Activated T-cell treated with anti-CD3 and anti-CD28 coated beads, Interleukin-2, amount 50 U/mL, for 24 hours (primary cell): ENCODE measurements at regions not wholly inside any gene's neighbourhood (a gene's known extent, or its start where the extent isn't known, plus 50 kb on each side); places are given as distances from the start of the nearest gene placed in this dataset.
"Not testable (repeated sequence)": the region's sequence is repeated elsewhere in the genome, so short reads cannot be mapped to it uniquely, and the experiment has no call there.

ENCODE experiments used
- DNase-seq: peaks from one replicate; pipeline ENCODE4 v3.0.0-alpha.2; 2020
- H3K27ac Mint-ChIP-seq: 2 replicates; pipeline ENCODE4 v1.8.0; 2020; ENCODE audit warnings: mild to moderate bottlenecking, mixed read lengths
- H3K27me3 Mint-ChIP-seq: 2 replicates; pipeline ENCODE4 v1.8.0; 2020; ENCODE audit warnings: mixed read lengths
- H3K36me3 Mint-ChIP-seq: 2 replicates; pipeline ENCODE4 v1.8.0; 2020; ENCODE audit warnings: low read depth, mixed read lengths
- H3K4me1 Mint-ChIP-seq: 2 replicates; pipeline ENCODE4 v1.8.0; 2020; ENCODE audit warnings: low read depth, mixed read lengths
- H3K4me3 Mint-ChIP-seq: 2 replicates; pipeline ENCODE4 v1.8.0; 2020; ENCODE audit warnings: mild to moderate bottlenecking, moderate library complexity, mixed read lengths
- H3K9me3 Mint-ChIP-seq: 2 replicates; pipeline ENCODE4 v1.8.0; 2020; ENCODE audit warnings: mixed read lengths

DNA sequence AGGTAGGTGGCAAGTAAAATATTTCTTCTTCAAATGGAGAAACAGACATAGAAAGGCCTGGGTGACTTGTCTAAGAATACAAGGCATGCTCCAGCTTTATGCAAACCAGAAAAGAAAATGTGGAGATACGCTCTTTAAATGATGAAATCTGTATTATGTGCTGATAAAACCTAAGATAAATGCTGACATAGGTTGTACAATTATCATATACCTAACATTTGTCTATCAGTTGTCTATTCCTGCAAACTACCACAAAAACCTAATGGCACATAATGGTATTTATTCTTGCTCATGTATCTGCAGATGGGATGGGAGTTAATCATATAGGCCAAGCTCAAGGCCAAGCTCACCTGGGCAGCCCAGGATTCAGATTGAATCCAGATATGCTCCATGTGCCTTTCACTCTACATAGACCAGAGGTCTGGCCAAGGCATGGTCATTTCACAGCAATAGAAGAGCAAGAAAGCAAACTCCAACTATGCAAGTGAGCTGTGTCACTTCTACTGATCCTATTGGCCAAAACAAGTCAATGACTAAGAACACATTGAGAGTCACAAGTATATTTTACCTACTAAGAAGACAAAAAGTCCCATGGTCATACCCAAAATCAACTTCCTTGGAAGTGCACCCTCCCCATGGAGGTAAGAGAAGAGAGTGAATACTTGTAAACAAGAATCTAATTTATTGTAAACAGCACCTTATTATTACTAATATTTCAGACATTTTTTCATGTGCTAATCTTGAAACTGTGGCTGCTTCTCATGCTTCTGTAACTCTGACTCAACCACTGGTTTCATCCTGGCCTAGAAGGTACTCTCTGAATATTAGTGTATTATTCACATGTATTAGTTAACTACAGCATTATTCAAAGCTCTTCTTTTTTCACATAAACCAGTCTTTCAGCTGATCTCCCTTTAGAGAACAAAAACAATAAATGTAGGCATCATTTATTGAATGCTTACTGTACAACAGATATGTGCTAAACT, 270.7 kb upstream of the SOX9 start:
- Mint-ChIP-seq H3K4me3 (no peak overlapping the region), H3K27ac (no peak overlapping the region), H3K4me1 (no peaks in the 10 kb centered on the region), H3K36me3 (no peaks in the 10 kb centered on the region), H3K27me3 (no peaks in the 10 kb centered on the region), H3K9me3 (peaks cover 7% of the 10 kb centered on the region)
- DNase-seq = no peak

DNA sequence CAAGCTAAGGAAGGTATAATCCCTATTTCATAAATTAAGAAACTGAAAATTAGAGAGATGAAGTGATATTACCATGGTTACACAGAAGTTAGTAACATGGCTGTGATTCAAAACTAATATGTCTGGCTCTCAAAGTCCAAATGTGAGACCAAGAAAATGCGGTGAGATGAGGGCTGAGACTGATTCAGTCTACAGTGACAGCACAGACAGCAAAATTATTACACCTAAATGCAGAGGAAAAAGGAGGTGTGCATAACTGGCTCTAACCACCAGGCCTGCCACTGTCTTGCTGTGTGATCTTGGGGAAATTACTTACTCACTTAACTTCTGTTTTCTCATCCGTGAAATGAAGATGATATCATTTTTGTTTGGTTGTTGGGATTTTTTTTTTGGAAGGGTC, 270.0 kb upstream of the SOX9 start:
- Mint-ChIP-seq H3K4me3 (no peak overlapping the region), H3K27ac (no peak overlapping the region), H3K27me3 (no peaks in the 10 kb centered on the region), H3K36me3 (no peaks in the 10 kb centered on the region), H3K4me1 (no peaks in the 10 kb centered on the region), H3K9me3 (peaks cover 7% of the 10 kb centered on the region)
- no peak for DNase-seq

DNA sequence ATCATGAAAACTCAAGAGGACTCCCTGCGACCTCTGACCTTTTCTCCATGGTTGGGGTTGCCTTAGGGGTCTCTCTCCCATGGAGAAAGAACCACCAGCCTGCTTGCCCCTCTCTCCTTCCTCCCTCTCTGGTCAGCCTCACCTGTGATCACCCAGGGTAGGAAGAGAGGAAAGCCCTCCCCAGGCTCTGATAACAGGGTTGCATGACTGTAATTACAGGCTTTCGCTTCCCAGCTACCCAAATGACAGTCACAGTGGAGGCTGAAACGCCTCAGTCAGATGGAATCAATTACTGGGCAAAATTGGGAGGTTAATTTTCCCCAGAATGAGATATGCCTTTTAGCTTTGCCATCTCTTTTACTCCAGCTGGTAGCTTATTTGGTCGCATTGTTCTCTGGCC, 265.8 kb upstream of the SOX9 start:
- Mint-ChIP-seq H3K4me3 (no peak overlapping the region), H3K27ac (no peak overlapping the region), H3K36me3 (no peaks in the 10 kb centered on the region), H3K9me3 (peaks cover 4% of the 10 kb centered on the region), H3K27me3 (no peaks in the 10 kb centered on the region), H3K4me1 (no peaks in the 10 kb centered on the region)
- DNase-seq = no peak

DNA sequence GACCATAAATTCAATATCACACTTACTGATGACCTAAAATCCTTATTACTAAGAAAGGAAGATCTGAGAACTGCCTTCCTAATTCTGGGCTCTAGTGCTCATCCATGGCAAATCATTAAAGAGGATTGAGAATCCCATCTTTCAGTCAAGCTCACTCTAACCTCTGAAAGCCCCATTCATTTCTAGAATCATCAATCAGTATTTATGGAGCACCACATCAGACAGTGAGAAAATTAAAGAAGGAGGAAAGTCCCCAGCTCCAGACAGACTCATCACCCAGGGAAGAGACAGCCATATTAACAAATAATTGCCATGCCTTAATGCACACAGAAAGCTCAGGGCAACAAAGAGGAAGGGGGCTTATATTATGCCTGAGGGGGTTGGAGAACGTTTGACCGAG, 256.1 kb upstream of the SOX9 start:
- Mint-ChIP-seq H3K27me3 (no peaks in the 10 kb centered on the region), H3K9me3 (peaks cover 6% of the 10 kb centered on the region), H3K4me3 (no peak overlapping the region), H3K36me3 (no peaks in the 10 kb centered on the region), H3K27ac (no peak overlapping the region), H3K4me1 (no peaks in the 10 kb centered on the region)
- DNase-seq = no peak

DNA sequence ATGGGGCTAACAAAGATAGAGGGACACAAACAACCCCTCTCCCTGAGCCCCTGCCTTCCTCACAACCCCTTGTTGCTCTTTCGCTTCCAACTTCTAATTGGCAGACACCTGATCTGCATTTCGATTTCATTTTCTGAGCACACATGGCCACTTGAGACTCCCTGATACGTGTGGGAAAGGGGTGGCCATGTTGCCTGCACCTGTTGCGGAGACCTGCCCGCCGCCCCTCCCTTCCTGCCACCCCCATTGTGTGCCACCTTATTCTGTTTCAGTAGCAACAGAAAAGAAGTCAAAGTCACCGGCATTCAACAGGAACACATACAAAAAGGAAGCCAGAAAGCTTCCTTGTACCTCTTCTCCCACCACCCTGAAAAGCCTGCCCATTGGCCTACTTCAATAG, 254.7 kb upstream of the SOX9 start:
- no peak overlapping the region for H3K4me3 Mint-ChIP-seq
- no peaks in the 10 kb centered on the region for H3K36me3 Mint-ChIP-seq
- no peak overlapping the region for H3K27ac Mint-ChIP-seq
- DNase-seq = no peak
- no peaks in the 10 kb centered on the region for H3K4me1 Mint-ChIP-seq
- peaks cover 6% of the 10 kb centered on the region for H3K9me3 Mint-ChIP-seq
- no peaks in the 10 kb centered on the region for H3K27me3 Mint-ChIP-seq

DNA sequence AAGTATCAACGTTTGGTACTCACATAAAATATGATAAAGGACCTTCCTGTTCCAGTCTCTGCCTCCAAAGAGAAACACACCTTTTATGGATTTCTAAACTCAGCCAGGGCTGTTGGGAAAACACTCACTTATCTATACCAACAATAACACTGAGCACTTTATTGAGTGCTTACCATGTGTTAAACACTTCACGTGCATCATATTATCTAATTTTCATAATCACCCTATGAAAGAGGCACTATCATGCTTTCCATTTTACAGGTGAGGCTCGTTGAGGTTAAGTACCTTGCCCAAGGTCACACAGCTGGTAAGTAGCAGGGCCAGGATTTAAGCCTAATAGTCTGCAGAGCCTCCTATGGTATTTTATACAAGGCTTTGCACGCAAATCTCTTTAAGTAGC, 251.5 kb upstream of the SOX9 start:
- no peaks in the 10 kb centered on the region for H3K36me3 Mint-ChIP-seq
- H3K4me3 Mint-ChIP-seq = no peak overlapping the region
- DNase-seq = no peak
- H3K9me3 Mint-ChIP-seq = peaks cover 6% of the 10 kb centered on the region
- no peak overlapping the region for H3K27ac Mint-ChIP-seq
- H3K27me3 Mint-ChIP-seq = no peaks in the 10 kb centered on the region
- no peaks in the 10 kb centered on the region for H3K4me1 Mint-ChIP-seq

DNA sequence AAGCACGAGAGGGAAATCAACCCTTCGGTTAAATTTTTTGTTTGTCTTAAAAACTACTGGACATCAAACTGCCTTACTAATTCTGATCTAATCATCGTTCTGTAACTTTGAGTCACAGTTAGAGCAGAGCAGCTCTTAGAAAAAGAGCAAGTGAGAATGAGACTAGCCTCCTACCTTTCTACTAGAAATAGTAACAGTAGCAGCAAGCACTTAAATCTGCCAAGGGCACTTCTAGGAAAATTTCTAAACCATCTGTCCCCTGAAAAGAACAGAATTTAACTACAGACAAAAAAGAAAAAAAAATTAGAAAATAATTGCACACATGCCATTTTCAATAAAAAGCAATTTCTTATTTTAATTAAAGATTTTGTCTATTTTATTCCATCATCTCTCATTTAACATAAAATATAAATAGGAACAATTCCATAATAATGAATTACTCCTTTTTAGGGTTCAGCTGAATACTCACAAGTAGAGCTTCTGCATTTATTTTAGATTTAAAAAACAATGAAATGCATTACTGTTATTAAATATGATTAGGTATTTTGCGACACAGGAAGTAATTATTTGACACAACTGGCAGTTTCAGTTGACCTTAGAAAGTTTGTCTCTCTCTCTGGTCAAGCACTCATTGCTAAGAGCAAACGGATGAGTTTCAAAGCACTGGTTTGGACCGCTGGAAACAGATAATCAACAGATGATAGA, 250.8 kb upstream of the SOX9 start:
- Mint-ChIP-seq H3K27me3 (no peaks in the 10 kb centered on the region), H3K27ac (no peak overlapping the region), H3K4me3 (no peak overlapping the region), H3K36me3 (no peaks in the 10 kb centered on the region), H3K9me3 (peaks cover 6% of the 10 kb centered on the region), H3K4me1 (no peaks in the 10 kb centered on the region)
- DNase-seq = no peak

DNA sequence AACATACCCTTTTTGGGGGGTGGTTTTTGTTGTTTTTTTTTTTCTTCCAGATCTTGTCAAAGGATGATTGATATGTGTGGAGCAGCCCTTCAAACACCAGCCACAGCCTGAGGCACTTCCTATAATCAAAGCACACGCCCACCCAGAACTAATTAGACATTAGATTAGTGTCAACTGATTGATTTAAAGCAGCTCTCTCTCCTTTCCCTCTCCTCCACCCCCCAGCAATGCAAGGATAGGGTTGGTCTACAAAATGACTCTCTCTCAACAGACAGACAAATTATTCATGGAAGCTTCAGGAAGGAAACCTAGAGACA, 250.3 kb upstream of the SOX9 start:
- Mint-ChIP-seq H3K27me3 (no peaks in the 10 kb centered on the region), H3K4me3 (no peak overlapping the region), H3K36me3 (no peaks in the 10 kb centered on the region), H3K27ac (no peak overlapping the region), H3K4me1 (no peaks in the 10 kb centered on the region), H3K9me3 (peaks cover 6% of the 10 kb centered on the region)
- DNase-seq = no peak

DNA sequence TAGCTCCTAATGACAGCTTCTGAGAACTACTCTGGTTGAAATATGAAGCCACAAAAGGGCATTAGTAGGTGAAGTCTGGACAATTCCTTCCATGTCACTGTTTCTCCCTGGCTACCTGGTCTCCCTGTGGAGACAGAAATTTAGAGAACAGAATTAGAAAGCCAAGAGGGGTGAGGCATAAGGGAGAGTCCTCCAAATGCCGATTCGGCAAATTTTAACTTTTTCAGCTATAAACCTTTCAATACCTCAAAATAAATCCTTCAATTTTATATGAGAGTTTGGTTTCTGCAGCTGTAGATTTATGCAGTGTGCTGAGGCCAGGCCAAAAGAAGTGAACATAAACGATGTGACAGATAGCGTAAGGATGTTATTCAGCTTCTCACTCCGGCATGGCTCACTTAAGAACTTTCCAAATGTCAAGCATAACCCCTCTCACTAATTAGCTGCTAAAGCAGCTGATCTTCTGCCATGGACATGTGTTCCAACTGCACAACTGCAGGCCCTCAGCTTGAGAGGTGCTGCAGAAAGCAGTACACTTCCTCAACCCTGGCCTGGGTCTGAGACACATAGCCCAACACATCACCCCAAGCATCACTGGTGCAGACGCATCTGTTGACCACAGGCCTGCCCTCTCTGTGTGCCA, 247.9 kb upstream of the SOX9 start:
- H3K27me3 Mint-ChIP-seq = no peaks in the 10 kb centered on the region
- no peak for DNase-seq
- H3K27ac Mint-ChIP-seq = no peak overlapping the region
- H3K4me3 Mint-ChIP-seq = no peak overlapping the region
- H3K36me3 Mint-ChIP-seq = no peaks in the 10 kb centered on the region
- peaks cover 4% of the 10 kb centered on the region for H3K9me3 Mint-ChIP-seq
- no peaks in the 10 kb centered on the region for H3K4me1 Mint-ChIP-seq

DNA sequence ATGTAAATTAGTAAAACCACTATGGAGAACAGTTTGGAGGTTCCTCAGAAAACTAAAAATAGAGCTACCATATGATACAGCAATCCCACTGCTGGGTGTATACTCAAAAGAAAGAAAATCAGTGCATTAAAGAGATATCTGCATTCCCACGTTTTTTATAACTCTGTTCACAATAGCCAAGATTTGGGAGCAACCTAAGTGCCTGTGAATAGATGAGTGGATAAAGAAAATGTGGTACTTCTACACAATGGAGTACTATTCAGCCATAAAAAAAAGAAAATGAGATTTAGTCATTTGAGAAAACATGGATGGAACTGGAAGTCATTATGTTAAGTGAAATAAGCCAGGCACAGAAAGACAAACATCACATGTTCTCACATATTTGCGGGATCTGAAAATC, 246.0 kb upstream of the SOX9 start:
- not testable (repeated sequence) for H3K4me3 Mint-ChIP-seq, H3K4me1 Mint-ChIP-seq, DNase-seq, H3K9me3 Mint-ChIP-seq, H3K27me3 Mint-ChIP-seq, H3K27ac Mint-ChIP-seq, H3K36me3 Mint-ChIP-seq

DNA sequence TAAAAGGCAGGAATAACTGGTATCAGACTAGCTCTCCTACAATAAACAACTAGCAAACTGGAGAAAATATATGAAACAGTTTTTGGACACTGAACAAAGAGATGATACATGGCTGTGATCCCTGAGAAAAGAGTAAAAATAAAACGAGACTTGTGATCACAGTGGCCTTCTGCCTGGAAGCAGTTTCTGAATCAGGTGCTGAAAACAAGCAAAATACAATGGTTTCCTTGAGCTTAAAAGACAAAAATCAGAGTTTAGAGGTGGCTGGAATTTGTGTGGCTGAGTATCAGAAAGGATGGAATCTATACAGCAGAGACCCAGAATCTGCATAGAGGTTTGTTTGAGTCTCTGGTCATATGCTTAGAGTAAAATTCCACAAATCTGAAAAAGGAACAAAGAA, 242.5 kb upstream of the SOX9 start:
- H3K36me3 Mint-ChIP-seq = no peaks in the 10 kb centered on the region
- no peaks in the 10 kb centered on the region for H3K4me1 Mint-ChIP-seq
- no peak for DNase-seq
- no peak overlapping the region for H3K27ac Mint-ChIP-seq
- H3K9me3 Mint-ChIP-seq = peaks cover 2% of the 10 kb centered on the region
- no peak overlapping the region for H3K4me3 Mint-ChIP-seq
- H3K27me3 Mint-ChIP-seq = no peaks in the 10 kb centered on the region

DNA sequence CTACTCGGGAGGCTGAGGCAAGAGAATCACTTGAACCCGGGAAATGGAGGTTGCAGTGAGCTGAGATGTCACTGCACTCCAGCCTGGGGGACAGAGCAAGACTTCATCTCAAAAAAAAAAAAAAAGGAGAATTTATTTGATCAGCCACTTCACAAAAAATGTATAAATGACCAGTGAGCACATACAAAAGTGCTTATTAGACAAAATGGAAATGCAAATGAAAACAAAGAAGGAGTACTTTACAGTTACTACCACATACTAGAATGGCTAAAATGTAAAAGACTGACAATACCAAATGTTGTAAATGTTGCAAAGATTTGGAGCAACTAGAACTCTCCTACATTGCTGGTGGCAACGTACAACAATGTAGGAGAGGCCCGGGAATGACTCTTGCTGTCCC, 241.8 kb upstream of the SOX9 start:
- H3K4me3 Mint-ChIP-seq = no peak overlapping the region
- no peaks in the 10 kb centered on the region for H3K4me1 Mint-ChIP-seq
- H3K36me3 Mint-ChIP-seq = no peaks in the 10 kb centered on the region
- H3K9me3 Mint-ChIP-seq = peaks cover 2% of the 10 kb centered on the region
- DNase-seq = no peak
- no peak overlapping the region for H3K27ac Mint-ChIP-seq
- no peaks in the 10 kb centered on the region for H3K27me3 Mint-ChIP-seq

DNA sequence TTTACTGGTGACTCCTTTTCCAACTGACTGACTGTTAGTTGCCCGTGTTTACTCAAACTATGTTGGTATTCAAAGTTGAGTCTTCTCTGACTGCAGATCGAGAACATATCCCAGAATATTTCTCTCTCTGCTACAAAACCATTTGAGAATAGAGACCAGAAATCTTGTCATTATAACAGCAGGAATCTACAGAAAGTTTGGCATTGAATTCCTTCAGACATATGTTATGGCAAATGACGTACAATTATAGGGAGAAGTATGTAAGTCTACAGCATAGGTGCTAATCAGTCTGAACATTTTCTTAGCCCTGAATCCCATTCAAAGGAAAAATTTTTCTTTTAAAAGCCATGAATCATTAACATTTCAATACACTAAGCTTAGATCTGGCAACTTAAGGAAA, 239.8 kb upstream of the SOX9 start:
- DNase-seq = no peak
- peaks cover 2% of the 10 kb centered on the region for H3K9me3 Mint-ChIP-seq
- H3K27me3 Mint-ChIP-seq = no peaks in the 10 kb centered on the region
- H3K4me1 Mint-ChIP-seq = no peaks in the 10 kb centered on the region
- no peak overlapping the region for H3K27ac Mint-ChIP-seq
- H3K36me3 Mint-ChIP-seq = no peaks in the 10 kb centered on the region
- H3K4me3 Mint-ChIP-seq = no peak overlapping the region

DNA sequence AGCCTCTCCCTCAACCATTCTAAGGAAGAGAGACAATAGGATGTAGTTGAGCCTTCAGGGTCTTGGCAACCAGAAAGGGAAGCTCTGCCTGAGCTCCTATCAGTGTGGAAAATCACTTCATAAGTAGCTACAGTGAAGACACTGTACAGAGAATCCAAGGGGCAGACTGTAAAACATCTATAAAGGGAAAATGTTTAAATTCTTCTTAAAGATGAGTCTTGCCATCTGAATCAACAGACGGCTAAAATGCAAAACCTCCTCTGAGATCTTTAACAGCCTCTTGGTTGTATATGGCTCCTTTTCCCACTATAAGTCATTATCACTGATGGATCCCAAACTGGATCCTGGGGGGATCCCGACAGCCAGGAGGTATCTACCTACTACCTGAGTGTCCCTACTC, 239.2 kb upstream of the SOX9 start:
- no peaks in the 10 kb centered on the region for H3K36me3 Mint-ChIP-seq
- DNase-seq = no peak
- H3K4me1 Mint-ChIP-seq = no peaks in the 10 kb centered on the region

DNA sequence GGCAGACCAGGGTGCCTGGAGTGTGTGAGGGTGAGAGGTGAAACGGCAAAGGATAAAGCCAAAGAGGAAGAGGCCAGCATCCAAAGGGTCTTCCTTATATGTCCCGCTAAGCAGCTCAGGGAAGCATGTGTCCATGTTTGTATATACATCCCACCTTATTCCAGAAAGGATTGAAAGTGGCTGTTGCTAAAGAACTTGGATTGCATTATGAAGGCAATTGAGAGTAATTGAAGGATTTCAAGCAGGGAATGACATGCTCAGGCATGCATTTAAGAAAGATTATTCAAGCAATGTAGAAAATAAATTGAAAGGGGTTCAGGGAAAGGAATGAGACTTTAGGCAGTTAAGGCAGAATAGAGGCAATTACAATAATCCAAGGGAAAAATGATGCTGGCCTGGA, 237.6 kb upstream of the SOX9 start:
- H3K4me3 Mint-ChIP-seq = no peak overlapping the region
- no peak overlapping the region for H3K27ac Mint-ChIP-seq

More for the DNA sequence above, 239.2 kb upstream of the SOX9 start:
- H3K9me3 Mint-ChIP-seq = peaks cover 2% of the 10 kb centered on the region
- H3K27ac Mint-ChIP-seq = no peak overlapping the region
- H3K4me3 Mint-ChIP-seq = no peak overlapping the region
- H3K27me3 Mint-ChIP-seq = no peaks in the 10 kb centered on the region

More for the DNA sequence above, 237.6 kb upstream of the SOX9 start:
- no peaks in the 10 kb centered on the region for H3K4me1 Mint-ChIP-seq
- H3K9me3 Mint-ChIP-seq = peaks cover 2% of the 10 kb centered on the region
- DNase-seq = no peak
- no peaks in the 10 kb centered on the region for H3K27me3 Mint-ChIP-seq
- H3K36me3 Mint-ChIP-seq = no peaks in the 10 kb centered on the region
